ENCODE measurements at regions not wholly inside any gene's neighbourhood (a gene's known extent, or its start where the extent isn't known, plus 50 kb on each side); places are given as distances from the start of the nearest gene placed in this dataset.

DNA sequence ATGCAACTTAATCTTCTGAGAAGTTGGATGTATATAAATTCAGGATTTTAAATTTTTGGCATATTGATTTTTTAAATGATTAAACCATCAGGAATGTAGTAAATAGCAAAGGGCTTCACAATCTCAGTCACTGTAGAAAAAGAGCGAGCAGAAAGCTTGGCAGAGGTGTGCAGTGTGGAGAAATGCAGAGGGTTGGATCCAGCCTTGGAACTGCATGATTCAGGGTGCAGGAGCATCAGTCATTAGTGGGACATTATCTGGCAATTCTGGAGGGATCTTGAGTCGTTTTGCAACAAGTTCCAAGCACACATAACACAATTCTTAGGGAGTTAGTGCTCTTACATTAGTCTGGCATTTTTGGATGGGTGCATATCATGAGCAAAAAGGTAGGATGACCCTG lies 267.9 kb downstream of the PLA2G4A start:
- TF ChIP-seq, protein P1, sequence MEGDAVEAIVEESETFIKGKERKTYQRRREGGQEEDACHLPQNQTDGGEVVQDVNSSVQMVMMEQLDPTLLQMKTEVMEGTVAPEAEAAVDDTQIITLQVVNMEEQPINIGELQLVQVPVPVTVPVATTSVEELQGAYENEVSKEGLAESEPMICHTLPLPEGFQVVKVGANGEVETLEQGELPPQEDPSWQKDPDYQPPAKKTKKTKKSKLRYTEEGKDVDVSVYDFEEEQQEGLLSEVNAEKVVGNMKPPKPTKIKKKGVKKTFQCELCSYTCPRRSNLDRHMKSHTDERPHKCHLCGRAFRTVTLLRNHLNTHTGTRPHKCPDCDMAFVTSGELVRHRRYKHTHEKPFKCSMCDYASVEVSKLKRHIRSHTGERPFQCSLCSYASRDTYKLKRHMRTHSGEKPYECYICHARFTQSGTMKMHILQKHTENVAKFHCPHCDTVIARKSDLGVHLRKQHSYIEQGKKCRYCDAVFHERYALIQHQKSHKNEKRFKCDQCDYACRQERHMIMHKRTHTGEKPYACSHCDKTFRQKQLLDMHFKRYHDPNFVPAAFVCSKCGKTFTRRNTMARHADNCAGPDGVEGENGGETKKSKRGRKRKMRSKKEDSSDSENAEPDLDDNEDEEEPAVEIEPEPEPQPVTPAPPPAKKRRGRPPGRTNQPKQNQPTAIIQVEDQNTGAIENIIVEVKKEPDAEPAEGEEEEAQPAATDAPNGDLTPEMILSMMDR (conservative IDR thresholded peaks at IDR 0.05): no peak
- no peak for TF ChIP-seq EZH2 (IDR thresholded peaks at IDR 0.05; ENCODE audit: low read depth)

Measured in PC-9 (cell line).